ENCODE measurements at regions not wholly inside any gene's neighbourhood (a gene's known extent, or its start where the extent isn't known, plus 50 kb on each side); places are given as distances from the start of the nearest gene placed in this dataset.

DNA sequence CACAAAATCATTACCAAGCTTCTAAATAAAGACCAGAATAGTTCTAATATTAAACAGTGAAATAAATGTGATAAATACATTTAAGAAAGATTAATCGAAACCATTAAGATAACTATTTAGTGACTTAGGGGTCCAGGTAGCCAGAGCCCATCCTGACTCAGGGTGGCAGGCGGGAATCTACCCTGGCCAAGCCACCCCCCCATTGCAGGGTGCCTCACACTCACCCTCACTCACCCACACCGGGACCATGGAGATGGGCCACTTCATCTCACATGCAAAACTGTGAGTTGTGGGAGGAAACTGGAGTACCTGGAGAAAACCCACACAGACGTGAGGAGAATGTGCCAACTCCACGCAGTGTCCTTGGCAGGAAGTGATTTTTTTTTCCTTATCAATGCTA, 237.6 kb upstream of the HAND2 start:
- no peaks in the 10 kb centered on the region for H3K9me3 ChIP-seq (ENCODE audit: low read length)
- no peak overlapping the region for H2AFZ ChIP-seq (ENCODE audit: low read depth, low read length)
- no peaks in the 10 kb centered on the region for H3K4me1 ChIP-seq (ENCODE audit: insufficient read depth, low read length)
- no peak overlapping the region for H3K4me3 ChIP-seq (ENCODE audit: low read length)
- no peaks in the 10 kb centered on the region for H3K36me3 ChIP-seq (ENCODE audit: insufficient read depth, low read length)
- H3K27me3 ChIP-seq (ENCODE audit: insufficient read depth, low read length): no peaks in the 10 kb centered on the region

DNA sequence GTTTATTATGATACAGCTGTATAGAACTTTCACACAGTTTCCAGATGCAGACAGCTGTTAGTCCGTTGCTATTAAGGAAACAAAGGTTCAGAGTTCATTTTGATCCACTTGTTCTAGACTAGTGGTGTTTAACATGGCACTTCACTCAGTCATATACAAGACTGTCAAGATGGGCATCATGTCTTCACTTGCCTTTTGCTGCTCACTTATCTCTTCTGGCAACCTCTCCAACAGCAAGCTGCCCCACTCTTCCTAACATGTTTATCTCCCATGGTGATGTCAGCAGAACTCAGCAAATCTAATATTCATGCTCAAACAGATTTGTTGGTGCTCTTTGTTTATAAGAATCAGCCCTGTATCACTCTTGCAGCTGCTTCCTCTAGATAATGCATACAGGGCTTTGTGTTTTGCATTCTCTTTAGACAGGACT, 236.2 kb upstream of the HAND2 start:
- Histone ChIP-seq H3K27me3 (ENCODE audit: insufficient read depth, low read length) (no peaks in the 10 kb centered on the region), H3K4me1 (ENCODE audit: insufficient read depth, low read length) (no peaks in the 10 kb centered on the region), H3K9me3 (ENCODE audit: low read length) (no peaks in the 10 kb centered on the region), H3K4me3 (ENCODE audit: low read length) (no peak overlapping the region), H3K36me3 (ENCODE audit: insufficient read depth, low read length) (no peaks in the 10 kb centered on the region), H2AFZ (ENCODE audit: low read depth, low read length) (no peak overlapping the region)

DNA sequence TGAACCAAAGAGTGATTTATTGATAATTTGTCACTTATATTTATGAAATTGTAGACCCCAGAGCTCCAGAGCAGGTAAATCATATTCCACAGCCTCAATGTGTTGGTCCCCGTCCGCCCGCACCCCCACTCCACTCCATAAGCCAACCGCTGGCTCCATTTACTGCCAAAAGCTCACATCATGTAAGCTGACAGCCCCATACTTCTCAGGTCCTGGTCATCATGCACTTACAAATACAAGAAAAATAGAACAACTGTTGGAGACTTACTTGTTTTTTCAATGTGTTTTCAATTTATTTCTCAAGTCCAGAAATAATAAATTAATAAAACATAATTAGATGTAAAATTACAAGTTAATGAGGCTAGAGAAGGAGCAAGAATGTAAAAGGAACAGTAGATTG, 235.7 kb upstream of the HAND2 start:
- Histone ChIP-seq H3K4me3 (ENCODE audit: low read length) (no peak overlapping the region), H3K4me1 (ENCODE audit: insufficient read depth, low read length) (no peaks in the 10 kb centered on the region), H3K27me3 (ENCODE audit: insufficient read depth, low read length) (no peaks in the 10 kb centered on the region), H3K36me3 (ENCODE audit: insufficient read depth, low read length) (no peaks in the 10 kb centered on the region), H2AFZ (ENCODE audit: low read depth, low read length) (no peak overlapping the region), H3K9me3 (ENCODE audit: low read length) (no peaks in the 10 kb centered on the region)

DNA sequence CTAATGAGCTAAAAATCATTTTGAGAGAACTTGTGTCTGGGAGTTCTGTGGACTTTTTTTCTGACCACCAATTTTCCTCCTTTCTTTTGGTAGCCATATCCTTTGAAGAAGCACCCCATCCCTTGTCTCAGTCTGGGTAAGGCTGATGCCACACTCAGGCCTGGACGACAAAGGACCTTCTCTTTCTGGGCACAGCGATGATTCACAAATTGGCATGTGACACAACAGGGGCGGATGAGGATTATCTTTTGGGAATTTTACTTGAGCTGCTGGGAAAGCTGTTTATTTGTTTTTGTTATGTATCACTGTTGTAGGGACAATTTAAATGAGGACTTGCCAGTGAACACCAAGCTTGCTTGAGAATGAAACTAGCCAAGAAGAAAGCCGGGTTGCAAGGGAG, 233.4 kb upstream of the HAND2 start:
- H3K36me3 ChIP-seq (ENCODE audit: insufficient read depth, low read length): no peaks in the 10 kb centered on the region
- no peaks in the 10 kb centered on the region for H3K9me3 ChIP-seq (ENCODE audit: low read length)
- no peak overlapping the region for H3K4me3 ChIP-seq (ENCODE audit: low read length)
- H3K4me1 ChIP-seq (ENCODE audit: insufficient read depth, low read length): no peaks in the 10 kb centered on the region
- no peaks in the 10 kb centered on the region for H3K27me3 ChIP-seq (ENCODE audit: insufficient read depth, low read length)
- H2AFZ ChIP-seq (ENCODE audit: low read depth, low read length): no peak overlapping the region

DNA sequence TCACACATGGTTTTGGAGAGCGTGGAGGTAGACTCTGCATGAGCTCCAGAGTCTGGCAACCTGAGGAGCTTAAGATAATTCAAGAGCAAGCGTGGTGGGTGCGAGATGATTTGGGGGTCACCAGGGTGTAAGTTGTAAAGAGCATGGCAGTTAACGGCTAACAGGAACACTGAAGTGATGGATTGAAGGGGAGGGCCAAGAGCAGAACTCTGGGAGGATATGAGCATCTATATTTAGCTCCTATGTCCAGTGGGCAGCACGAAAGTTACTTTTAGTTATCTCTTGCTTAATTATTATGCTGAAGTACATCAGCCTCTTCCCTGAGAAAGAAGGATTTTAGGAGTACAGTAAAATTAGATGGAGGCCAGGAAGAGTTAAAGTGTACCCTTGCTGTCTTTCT, 231.9 kb upstream of the HAND2 start:
- Histone ChIP-seq H3K4me3 (ENCODE audit: low read length) (no peak overlapping the region), H2AFZ (ENCODE audit: low read depth, low read length) (no peak overlapping the region), H3K36me3 (ENCODE audit: insufficient read depth, low read length) (no peaks in the 10 kb centered on the region), H3K9me3 (ENCODE audit: low read length) (no peaks in the 10 kb centered on the region), H3K27me3 (ENCODE audit: insufficient read depth, low read length) (no peaks in the 10 kb centered on the region), H3K4me1 (ENCODE audit: insufficient read depth, low read length) (no peaks in the 10 kb centered on the region)

DNA sequence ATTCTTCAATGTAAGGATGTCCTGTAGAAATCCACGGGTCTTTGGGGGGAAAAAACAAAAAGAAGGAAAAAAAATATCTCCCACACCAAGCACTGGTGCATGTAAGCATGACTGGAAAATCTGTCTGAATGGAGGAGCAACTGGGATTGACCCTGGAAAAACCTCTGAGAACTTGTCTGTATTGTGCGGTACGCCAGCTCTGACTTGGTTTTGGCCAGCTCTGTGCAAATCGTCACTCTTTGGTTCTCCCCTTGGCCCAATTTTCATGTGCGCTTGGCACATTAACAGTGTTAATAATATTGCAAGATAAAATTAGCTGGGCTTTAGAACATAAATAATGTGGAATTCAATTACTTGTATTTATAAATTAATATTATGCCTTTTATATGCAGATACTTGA, 231.2 kb upstream of the HAND2 start:
- Histone ChIP-seq H3K4me1 (ENCODE audit: insufficient read depth, low read length) (no peaks in the 10 kb centered on the region), H2AFZ (ENCODE audit: low read depth, low read length) (no peak overlapping the region), H3K36me3 (ENCODE audit: insufficient read depth, low read length) (no peaks in the 10 kb centered on the region), H3K9me3 (ENCODE audit: low read length) (no peaks in the 10 kb centered on the region), H3K27me3 (ENCODE audit: insufficient read depth, low read length) (no peaks in the 10 kb centered on the region), H3K4me3 (ENCODE audit: low read length) (no peak overlapping the region)

DNA sequence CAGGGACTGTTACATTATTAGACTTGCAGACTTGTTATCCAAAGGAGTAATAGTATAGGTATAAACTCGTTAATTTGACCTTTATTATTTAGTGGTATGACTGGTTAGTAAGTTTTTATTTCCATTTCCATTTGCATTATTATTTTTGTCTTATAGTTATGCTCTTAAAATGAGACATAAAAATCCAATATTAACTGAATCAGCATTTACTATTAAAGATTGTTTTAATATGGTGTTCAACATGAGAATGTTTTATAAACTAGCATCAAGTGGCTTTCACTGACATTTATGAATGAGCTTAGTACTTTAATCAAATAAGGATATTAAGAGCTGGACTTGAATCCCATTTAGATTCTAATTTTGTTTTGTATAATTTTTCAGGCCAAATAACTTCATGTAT, 228.1 kb upstream of the HAND2 start:
- Histone ChIP-seq H2AFZ (ENCODE audit: low read depth, low read length) (no peak overlapping the region), H3K27me3 (ENCODE audit: insufficient read depth, low read length) (no peaks in the 10 kb centered on the region), H3K4me1 (ENCODE audit: insufficient read depth, low read length) (no peaks in the 10 kb centered on the region), H3K4me3 (ENCODE audit: low read length) (no peak overlapping the region), H3K36me3 (ENCODE audit: insufficient read depth, low read length) (no peaks in the 10 kb centered on the region), H3K9me3 (ENCODE audit: low read length) (no peaks in the 10 kb centered on the region)

DNA sequence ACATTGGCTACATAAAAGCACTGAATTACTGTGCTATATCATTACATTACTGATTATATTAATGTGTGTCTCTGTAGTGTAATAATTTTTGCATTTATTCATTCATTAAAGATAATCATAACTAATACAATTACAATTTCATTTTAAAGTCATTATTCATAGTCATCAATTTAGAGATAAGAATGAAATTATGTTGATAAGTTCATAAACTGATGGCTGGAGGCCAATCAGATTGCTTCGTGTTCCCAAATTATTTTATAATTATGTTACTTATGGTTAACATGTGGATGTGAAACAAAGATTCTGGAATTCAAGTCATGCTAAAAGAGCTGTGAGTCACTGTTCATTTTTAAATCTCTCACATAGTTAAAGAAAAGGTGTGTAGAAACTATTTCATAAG, 223.4 kb upstream of the HAND2 start:
- Histone ChIP-seq H2AFZ (ENCODE audit: low read depth, low read length) (no peak overlapping the region), H3K27me3 (ENCODE audit: insufficient read depth, low read length) (no peaks in the 10 kb centered on the region), H3K9me3 (ENCODE audit: low read length) (no peaks in the 10 kb centered on the region), H3K36me3 (ENCODE audit: insufficient read depth, low read length) (no peaks in the 10 kb centered on the region), H3K4me3 (ENCODE audit: low read length) (no peak overlapping the region), H3K4me1 (ENCODE audit: insufficient read depth, low read length) (no peaks in the 10 kb centered on the region)

DNA sequence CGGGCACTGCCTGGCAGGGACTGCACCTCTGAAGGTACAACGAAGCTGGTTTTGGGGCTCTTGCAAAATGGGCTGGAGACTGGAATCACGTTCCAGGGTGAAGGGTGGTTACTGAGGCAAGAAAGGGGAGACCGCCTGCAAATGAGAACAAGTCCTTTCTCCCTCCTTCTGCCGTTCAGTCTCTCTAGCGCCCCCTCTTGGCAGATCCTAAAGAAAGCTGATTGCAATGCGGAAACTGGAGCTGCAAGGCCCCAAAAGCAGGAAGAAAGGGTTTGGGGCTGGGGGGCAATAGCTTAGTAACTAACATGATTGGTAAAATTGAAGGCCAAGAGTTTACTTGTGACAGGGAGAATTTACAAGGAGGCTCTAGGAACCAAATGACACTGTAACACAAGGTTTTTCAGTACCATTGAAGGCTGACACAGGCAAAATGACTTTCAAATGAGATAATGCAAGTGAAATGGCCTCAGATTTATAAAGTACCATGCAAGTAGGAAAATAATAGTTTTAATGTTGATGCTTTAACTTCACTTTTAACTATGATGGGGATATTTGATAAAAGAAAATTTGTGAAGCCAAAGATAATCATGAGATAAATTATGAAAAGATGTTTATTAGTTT, 222.7 kb upstream of the HAND2 start:
- no peaks in the 10 kb centered on the region for H3K27me3 ChIP-seq (ENCODE audit: insufficient read depth, low read length)
- H3K4me3 ChIP-seq (ENCODE audit: low read length): no peak overlapping the region
- H3K36me3 ChIP-seq (ENCODE audit: insufficient read depth, low read length): no peaks in the 10 kb centered on the region
- no peak overlapping the region for H2AFZ ChIP-seq (ENCODE audit: low read depth, low read length)
- H3K4me1 ChIP-seq (ENCODE audit: insufficient read depth, low read length): no peaks in the 10 kb centered on the region
- no peaks in the 10 kb centered on the region for H3K9me3 ChIP-seq (ENCODE audit: low read length)

DNA sequence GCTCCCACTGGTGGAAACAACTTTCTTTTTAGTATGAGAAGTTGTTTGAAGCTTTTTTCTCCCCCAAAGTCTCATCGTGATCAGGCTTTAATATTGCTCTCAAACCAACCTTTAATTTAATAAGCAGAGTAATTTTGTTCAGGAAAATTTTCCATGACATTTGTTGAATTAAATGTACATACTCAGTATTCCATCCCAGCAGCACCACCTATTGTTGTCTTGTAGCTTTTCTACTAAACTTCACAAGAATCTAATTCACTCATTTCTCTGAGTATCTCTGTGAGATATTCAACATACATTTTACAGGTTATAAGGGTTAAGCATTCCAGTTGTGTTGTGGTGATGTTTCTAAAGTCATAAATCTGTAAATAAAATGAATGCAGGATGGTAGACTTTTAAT, 218.3 kb upstream of the HAND2 start:
- Histone ChIP-seq H3K4me1 (ENCODE audit: insufficient read depth, low read length) (no peaks in the 10 kb centered on the region), H2AFZ (ENCODE audit: low read depth, low read length) (no peak overlapping the region), H3K4me3 (ENCODE audit: low read length) (no peak overlapping the region)

DNA sequence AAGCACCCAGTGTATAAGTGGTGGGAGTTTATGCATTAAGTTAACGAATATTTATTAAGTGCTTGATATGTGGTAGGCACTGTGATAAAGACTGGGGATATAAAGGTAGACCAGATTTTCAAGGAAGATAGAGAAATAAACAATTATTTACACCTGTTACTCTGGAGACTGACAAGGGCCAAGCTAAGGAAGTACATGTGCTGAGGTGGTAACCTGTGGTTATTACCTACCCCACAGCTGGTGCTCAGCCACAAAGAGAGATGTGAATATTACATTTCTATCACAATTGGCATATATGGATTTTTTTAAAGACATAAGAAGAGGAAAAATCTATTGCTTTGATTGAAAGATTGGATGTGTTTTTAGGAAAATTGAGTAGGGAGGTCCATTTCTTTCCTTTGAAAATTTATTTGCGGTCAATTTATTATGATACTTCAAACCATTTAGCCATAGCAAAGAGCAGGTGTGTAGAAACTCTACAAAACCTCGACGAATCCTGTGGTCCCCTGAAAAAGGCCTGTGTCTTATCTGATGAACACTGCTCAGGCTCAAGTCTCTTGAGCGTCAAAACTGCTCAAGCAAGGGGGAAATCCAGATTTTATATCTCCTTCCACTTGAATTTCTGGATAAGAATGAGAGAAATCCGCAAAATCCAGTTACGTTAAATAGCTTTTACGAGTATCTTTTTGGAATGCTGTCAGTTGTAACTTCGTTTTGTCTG, 217.7 kb upstream of the HAND2 start:
- Histone ChIP-seq H2AFZ (ENCODE audit: low read depth, low read length) (no peak overlapping the region), H3K9me3 (ENCODE audit: low read length) (no peaks in the 10 kb centered on the region), H3K4me3 (ENCODE audit: low read length) (no peak overlapping the region), H3K4me1 (ENCODE audit: insufficient read depth, low read length) (no peaks in the 10 kb centered on the region), H3K36me3 (ENCODE audit: insufficient read depth, low read length) (no peaks in the 10 kb centered on the region), H3K27me3 (ENCODE audit: insufficient read depth, low read length) (no peaks in the 10 kb centered on the region)

More for the DNA sequence above, 218.3 kb upstream of the HAND2 start:
- H3K27me3 ChIP-seq (ENCODE audit: insufficient read depth, low read length): no peaks in the 10 kb centered on the region
- H3K36me3 ChIP-seq (ENCODE audit: insufficient read depth, low read length): no peaks in the 10 kb centered on the region
- H3K9me3 ChIP-seq (ENCODE audit: low read length): no peaks in the 10 kb centered on the region

DNA sequence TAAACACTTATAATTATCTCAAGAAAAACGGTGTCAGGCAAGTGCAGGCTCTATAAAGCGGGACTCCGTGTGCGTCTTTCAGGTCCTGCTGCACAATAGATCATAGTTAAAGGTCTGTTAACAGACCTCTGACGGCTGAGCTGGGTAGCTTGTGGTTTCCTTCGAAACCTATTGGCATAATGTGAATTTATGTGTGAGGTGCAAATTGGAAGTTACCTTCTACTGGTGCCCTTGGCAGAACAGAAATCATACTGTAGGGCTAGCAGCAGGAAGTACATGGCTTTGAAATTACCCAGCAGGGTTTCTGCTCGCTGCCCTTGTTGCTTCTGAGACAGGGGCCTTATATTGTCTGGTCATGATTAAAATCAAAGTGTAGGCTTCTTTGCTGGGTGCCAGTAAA, 216.4 kb upstream of the HAND2 start:
- H3K9me3 ChIP-seq (ENCODE audit: low read length): no peaks in the 10 kb centered on the region
- no peaks in the 10 kb centered on the region for H3K36me3 ChIP-seq (ENCODE audit: insufficient read depth, low read length)
- no peaks in the 10 kb centered on the region for H3K4me1 ChIP-seq (ENCODE audit: insufficient read depth, low read length)
- H3K27me3 ChIP-seq (ENCODE audit: insufficient read depth, low read length): no peaks in the 10 kb centered on the region
- H2AFZ ChIP-seq (ENCODE audit: low read depth, low read length): no peak overlapping the region
- H3K4me3 ChIP-seq (ENCODE audit: low read length): no peak overlapping the region

DNA sequence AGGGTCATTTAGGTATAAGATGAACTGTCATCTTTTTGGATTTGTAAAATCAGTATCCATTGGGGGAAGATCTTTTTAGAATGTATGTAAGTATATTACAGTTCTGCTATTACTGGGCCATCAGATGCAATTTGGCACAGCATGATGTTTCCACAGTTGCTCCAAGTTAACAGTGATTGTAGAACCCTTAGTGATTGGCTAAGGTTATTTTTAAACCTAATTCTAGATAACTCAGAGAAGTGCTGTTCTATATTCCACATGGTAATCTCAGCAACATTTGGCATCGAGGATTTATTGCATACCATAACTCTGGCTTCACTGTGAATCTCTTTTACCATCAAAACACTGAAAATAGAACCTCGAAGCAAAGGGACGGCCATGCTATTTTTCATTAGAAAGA, 215.7 kb upstream of the HAND2 start:
- H3K36me3 ChIP-seq (ENCODE audit: insufficient read depth, low read length): no peaks in the 10 kb centered on the region
- no peak overlapping the region for H3K4me3 ChIP-seq (ENCODE audit: low read length)

DNA sequence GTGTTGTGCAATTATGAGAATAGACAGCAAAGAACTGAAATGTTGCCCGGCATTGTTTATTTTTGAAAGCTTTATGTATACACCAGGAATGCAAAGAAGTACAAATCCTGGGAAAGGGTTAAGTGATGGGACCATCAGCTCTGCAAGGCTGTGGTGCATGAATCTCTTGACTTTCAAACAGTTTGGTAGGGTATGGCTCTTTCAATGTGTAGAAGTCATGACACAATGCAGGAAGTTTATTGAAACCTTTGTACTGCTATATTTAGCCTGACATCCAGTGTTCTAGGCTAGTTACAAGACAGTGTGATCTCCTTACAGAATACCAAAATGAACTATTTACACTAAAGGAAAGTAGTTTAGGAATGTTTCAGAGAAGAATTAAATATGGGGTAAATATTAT, 206.8 kb upstream of the HAND2 start:
- Histone ChIP-seq H2AFZ (ENCODE audit: low read depth, low read length) (no peak overlapping the region), H3K36me3 (ENCODE audit: insufficient read depth, low read length) (no peaks in the 10 kb centered on the region), H3K4me1 (ENCODE audit: insufficient read depth, low read length) (no peaks in the 10 kb centered on the region), H3K9me3 (ENCODE audit: low read length) (no peaks in the 10 kb centered on the region), H3K4me3 (ENCODE audit: low read length) (no peak overlapping the region), H3K27me3 (ENCODE audit: insufficient read depth, low read length) (no peaks in the 10 kb centered on the region)

More for the DNA sequence above, 215.7 kb upstream of the HAND2 start:
- Histone ChIP-seq H3K27me3 (ENCODE audit: insufficient read depth, low read length) (no peaks in the 10 kb centered on the region), H3K9me3 (ENCODE audit: low read length) (no peaks in the 10 kb centered on the region), H2AFZ (ENCODE audit: low read depth, low read length) (no peak overlapping the region), H3K4me1 (ENCODE audit: insufficient read depth, low read length) (no peaks in the 10 kb centered on the region)
